ENCODE measurements at regions not wholly inside any gene's neighbourhood (a gene's known extent, or its start where the extent isn't known, plus 50 kb on each side); places are given as distances from the start of the nearest gene placed in this dataset.

DNA sequence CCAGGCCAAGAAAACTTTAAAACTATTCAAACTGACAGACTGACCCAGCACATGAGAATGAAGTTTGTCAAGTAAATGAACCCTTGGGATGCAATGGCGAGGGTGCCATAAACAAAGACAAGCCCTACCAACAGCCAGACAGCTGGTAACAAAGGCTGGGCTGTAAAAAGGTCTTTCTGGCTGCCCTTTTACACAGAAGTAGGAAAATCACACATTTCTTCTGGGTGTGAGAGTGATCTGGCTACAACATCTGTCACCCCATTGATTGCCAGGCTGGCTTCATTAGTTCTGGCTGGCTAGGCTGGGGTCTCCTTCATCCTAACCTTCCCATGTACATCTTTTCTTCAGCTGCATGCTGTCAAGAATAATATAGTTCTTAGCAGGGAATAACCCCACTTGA lies 83.6 kb upstream of the FOXD3 start:
- TF ChIP-seq, protein P1, sequence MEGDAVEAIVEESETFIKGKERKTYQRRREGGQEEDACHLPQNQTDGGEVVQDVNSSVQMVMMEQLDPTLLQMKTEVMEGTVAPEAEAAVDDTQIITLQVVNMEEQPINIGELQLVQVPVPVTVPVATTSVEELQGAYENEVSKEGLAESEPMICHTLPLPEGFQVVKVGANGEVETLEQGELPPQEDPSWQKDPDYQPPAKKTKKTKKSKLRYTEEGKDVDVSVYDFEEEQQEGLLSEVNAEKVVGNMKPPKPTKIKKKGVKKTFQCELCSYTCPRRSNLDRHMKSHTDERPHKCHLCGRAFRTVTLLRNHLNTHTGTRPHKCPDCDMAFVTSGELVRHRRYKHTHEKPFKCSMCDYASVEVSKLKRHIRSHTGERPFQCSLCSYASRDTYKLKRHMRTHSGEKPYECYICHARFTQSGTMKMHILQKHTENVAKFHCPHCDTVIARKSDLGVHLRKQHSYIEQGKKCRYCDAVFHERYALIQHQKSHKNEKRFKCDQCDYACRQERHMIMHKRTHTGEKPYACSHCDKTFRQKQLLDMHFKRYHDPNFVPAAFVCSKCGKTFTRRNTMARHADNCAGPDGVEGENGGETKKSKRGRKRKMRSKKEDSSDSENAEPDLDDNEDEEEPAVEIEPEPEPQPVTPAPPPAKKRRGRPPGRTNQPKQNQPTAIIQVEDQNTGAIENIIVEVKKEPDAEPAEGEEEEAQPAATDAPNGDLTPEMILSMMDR (conservative IDR thresholded peaks at IDR 0.05; ENCODE audit: low read length), result no peak
- TF ChIP-seq EZH2phosphoT487 (IDR thresholded peaks at IDR 0.05; ENCODE audit: borderline replicate concordance, low read depth, low read length), result no peak

Data from OCI-LY7 (cell line).